ENCODE measurements at regions not wholly inside any gene's neighbourhood (a gene's known extent, or its start where the extent isn't known, plus 50 kb on each side); places are given as distances from the start of the nearest gene placed in this dataset.

DNA sequence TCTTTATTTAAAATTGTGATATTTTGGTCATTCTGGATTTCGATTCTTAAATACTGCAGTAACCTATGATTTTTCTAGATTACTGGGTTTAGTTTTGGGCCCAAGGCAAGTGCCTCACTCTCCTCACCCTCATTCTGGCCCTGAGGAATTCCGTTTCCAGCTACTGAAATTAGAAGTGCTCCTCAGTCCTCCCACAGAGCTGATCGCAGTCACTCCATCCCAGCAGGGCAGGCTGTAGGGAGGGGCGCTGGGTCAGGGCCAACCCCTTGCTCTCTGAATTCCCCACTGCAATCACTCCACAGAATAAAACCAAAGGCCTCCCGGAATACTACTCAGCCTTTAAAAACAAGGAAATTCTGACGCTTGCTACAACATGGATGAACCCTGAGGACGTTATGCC, 66.5 kb upstream of the DIO3 start:
- no peak for TF ChIP-seq POLR2AphosphoS5 (IDR thresholded peaks at IDR 0.05; ENCODE audit: low read depth, low read length)
- no peak for TF ChIP-seq SPI1 (IDR thresholded peaks at IDR 0.05; ENCODE audit: low read depth, low read length)
- no peak for TF ChIP-seq PAX5 (IDR thresholded peaks at IDR 0.05; ENCODE audit: insufficient read depth, low read length, severe bottlenecking)
- TF ChIP-seq POU2F2 (IDR thresholded peaks at IDR 0.05; ENCODE audit: low read depth, low read length), result no peak
- no peak for TF ChIP-seq POLR2A (IDR thresholded peaks at IDR 0.05; ENCODE audit: low read depth, low read length)
- TF ChIP-seq TAF1 (IDR thresholded peaks at IDR 0.05; ENCODE audit: low read depth, low read length), result no peak
- FAIRE-seq, result no peak

DNA sequence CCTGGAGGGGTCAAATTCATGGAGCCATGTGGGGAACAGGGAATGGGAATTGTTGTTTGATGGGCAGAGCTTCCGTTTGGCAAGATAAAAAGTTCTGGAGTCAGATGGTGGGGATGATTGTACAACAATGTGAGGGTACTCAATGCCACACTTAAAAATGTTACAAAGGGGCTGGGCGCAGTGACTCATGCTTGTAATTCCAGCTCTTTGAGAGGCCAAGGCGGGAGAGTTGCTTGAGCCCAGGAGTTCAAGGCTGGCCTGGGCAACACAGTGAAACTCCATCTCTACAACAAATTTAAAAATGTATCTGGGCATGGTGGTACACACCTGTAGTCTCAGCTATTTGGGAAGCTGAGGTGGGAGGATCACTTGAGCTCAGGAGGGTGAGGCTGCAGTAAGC, 66.0 kb upstream of the DIO3 start:
- DNase-seq (ENCODE audit: insufficient read length, low spot score) (no peak), FAIRE-seq (no peak)
- TF ChIP-seq SPI1 (IDR thresholded peaks at IDR 0.05; ENCODE audit: low read depth, low read length) (no peak), POLR2A (IDR thresholded peaks at IDR 0.05; ENCODE audit: low read depth, low read length) (no peak), POU2F2 (IDR thresholded peaks at IDR 0.05; ENCODE audit: low read depth, low read length) (no peak), TAF1 (IDR thresholded peaks at IDR 0.05; ENCODE audit: low read depth, low read length) (no peak), POLR2AphosphoS5 (IDR thresholded peaks at IDR 0.05; ENCODE audit: low read depth, low read length) (no peak), PAX5 (IDR thresholded peaks at IDR 0.05; ENCODE audit: insufficient read depth, low read length, severe bottlenecking) (no peak)

More for the DNA sequence above, 66.5 kb upstream of the DIO3 start:
- no peak for DNase-seq (ENCODE audit: insufficient read length, low spot score)

DNA sequence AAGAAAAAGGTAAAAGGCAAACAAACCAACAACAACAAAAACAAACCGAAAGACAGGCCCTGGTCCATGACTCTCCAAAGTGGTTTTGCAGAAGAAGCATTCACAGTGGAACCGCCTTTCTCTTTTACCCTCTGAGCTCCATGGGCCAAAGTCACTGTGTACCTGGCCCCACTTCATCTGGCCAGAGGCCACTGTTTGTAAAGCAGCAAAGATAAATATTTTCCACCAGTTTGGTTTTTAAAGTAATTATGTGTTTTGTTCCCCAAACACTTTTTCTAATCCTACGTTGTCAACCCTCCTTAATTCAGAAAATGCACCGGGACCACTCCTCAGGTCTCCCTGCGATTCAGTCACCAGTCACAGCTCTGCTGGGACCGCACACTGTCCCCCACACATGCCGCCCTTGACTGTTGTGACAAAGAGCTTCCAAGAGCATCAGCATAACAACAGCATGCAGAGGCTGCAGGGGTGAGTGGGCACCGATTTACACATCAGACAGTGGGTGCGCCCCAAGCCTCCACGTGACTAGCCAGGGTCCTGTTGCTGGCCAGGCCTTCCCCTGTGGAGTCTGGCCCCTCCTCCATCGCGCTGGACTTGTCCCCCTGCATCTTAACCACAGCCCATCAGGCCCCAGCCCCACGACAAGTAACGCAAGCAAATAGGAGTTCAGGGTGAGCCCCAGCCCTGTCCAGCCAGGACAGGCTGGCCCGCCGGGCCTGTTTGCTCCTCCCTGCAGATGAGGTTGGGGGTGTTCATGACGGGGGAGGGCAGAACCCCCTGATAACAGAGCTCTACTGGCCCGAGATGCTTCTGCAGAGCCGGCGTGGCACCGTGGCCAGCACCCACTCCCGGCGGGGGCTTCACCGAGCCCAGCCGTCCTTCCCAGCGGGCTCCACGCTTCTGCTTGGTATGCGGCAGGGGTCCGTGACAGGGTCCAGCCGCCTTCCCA, 65.2 kb upstream of the DIO3 start:
- DNase-seq (ENCODE audit: insufficient read length, low spot score), result no peak
- no peak for FAIRE-seq
- TF ChIP-seq POLR2AphosphoS5 (IDR thresholded peaks at IDR 0.05; ENCODE audit: low read depth, low read length) (no peak), POLR2A (IDR thresholded peaks at IDR 0.05; ENCODE audit: low read depth, low read length) (no peak), POU2F2 (IDR thresholded peaks at IDR 0.05; ENCODE audit: low read depth, low read length) (no peak), PAX5 (IDR thresholded peaks at IDR 0.05; ENCODE audit: insufficient read depth, low read length, severe bottlenecking) (no peak), SPI1 (IDR thresholded peaks at IDR 0.05; ENCODE audit: low read depth, low read length) (no peak), TAF1 (IDR thresholded peaks at IDR 0.05; ENCODE audit: low read depth, low read length) (no peak)

DNA sequence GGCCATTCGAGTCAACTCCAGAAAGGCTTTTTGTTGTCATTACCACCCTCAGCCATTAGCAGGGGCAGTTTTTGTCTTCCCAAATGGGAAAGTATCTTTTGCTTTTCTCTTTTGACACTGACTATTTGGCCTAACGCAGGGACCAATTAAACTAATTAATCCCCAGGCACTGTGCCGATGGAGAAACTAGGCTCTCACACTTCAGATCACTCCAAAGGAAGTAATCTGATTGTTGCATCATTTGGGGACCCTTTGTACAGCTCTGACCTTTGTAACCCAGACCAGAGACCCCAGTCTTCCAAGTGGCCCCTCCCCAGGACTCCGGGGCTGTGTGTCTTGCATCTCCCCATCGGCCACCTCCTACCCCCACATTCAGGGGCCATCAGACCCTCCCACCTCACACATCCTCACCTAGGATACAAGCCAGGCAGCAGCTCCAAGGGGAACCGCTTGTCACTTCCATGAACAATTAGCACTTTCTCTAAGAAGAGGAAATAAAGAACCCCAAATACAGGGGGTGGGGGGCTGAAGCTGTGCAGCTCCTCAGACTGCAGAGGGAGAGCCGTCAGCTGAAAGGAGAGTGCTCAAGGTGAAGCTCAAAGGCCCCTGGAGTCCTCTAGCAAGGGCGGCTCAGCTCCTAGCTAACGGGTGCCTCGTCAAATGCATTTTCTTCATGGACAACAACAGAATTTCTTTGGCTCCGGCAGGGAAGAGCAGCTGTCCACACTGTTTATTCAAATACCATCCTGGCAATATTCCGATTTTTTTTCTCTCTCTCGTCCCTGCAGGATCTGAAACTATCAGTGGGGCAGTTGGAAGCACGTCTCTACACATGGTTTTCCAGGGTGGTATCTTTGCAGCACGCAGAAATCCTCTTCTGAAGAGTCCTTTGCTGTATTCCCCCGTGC, 64.3 kb upstream of the DIO3 start:
- TF ChIP-seq SPI1 (IDR thresholded peaks at IDR 0.05; ENCODE audit: low read depth, low read length) (no peak), TAF1 (IDR thresholded peaks at IDR 0.05; ENCODE audit: low read depth, low read length) (no peak), POU2F2 (IDR thresholded peaks at IDR 0.05; ENCODE audit: low read depth, low read length) (no peak), POLR2A (IDR thresholded peaks at IDR 0.05; ENCODE audit: low read depth, low read length) (no peak), POLR2AphosphoS5 (IDR thresholded peaks at IDR 0.05; ENCODE audit: low read depth, low read length) (no peak), PAX5 (IDR thresholded peaks at IDR 0.05; ENCODE audit: insufficient read depth, low read length, severe bottlenecking) (no peak)
- DNase-seq (ENCODE audit: insufficient read length, low spot score) (no peak), FAIRE-seq (no peak)

GRCh38 chr14:101497684-101498525, 63.4 kb upstream of the DIO3 start:
- FAIRE-seq (no peak), DNase-seq (ENCODE audit: insufficient read length, low spot score) (no peak)
- TF ChIP-seq POU2F2 (IDR thresholded peaks at IDR 0.05; ENCODE audit: low read depth, low read length) (no peak), PAX5 (IDR thresholded peaks at IDR 0.05; ENCODE audit: insufficient read depth, low read length, severe bottlenecking) (no peak), SPI1 (IDR thresholded peaks at IDR 0.05; ENCODE audit: low read depth, low read length) (no peak), TAF1 (IDR thresholded peaks at IDR 0.05; ENCODE audit: low read depth, low read length) (no peak)

DNA sequence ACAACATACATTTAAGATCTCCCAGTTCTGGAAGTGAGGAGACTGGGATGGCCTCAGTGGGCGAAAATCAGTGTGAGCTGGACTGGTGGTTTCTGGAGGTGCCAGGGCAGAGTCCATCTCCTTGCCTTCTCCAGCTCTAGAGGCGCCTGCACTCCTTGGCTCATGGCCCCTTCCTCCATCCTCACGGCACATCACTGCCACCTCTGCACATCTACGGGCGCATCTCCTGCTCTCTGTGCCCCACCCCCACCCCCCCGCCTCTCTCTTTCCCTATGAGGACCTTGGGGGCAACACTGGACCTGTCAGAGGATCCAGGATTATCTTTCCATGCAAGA, 62.8 kb upstream of the DIO3 start:
- TF ChIP-seq POLR2A (IDR thresholded peaks at IDR 0.05; ENCODE audit: low read depth, low read length) (no peak), POLR2AphosphoS5 (IDR thresholded peaks at IDR 0.05; ENCODE audit: low read depth, low read length) (no peak), POU2F2 (IDR thresholded peaks at IDR 0.05; ENCODE audit: low read depth, low read length) (no peak), TAF1 (IDR thresholded peaks at IDR 0.05; ENCODE audit: low read depth, low read length) (no peak), PAX5 (IDR thresholded peaks at IDR 0.05; ENCODE audit: insufficient read depth, low read length, severe bottlenecking) (no peak), SPI1 (IDR thresholded peaks at IDR 0.05; ENCODE audit: low read depth, low read length) (no peak)
- FAIRE-seq, result no peak

GRCh38 chr14:101499080-101499479, 62.2 kb upstream of the DIO3 start:
- DNase-seq (ENCODE audit: insufficient read length, low spot score) (no peak), FAIRE-seq (no peak)
- TF ChIP-seq POLR2A (IDR thresholded peaks at IDR 0.05; ENCODE audit: low read depth, low read length) (no peak), TAF1 (IDR thresholded peaks at IDR 0.05; ENCODE audit: low read depth, low read length) (no peak), SPI1 (IDR thresholded peaks at IDR 0.05; ENCODE audit: low read depth, low read length) (no peak), POLR2AphosphoS5 (IDR thresholded peaks at IDR 0.05; ENCODE audit: low read depth, low read length) (no peak), PAX5 (IDR thresholded peaks at IDR 0.05; ENCODE audit: insufficient read depth, low read length, severe bottlenecking) (no peak), POU2F2 (IDR thresholded peaks at IDR 0.05; ENCODE audit: low read depth, low read length) (no peak)

More for the DNA sequence above, 62.8 kb upstream of the DIO3 start:
- no peak for DNase-seq (ENCODE audit: insufficient read length, low spot score)

DNA sequence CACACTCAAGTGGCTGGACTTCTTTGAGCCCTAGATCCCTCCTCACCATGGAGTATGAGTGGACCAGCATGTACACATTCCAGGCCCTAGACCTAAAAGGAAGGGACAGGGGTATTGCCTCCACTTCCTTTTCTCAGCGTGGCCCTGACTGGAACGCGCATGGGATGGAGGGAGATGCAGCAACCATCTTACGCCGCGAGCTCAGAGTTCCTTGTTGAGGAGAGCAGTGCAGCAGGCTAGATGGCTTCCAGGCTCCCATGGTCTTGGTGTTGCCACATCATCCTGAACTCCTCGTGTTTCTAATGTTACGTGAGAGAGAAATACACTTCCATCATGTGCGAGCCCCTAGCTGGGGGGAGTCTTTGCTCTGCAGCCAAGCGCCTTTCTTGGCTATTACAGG, 61.8 kb upstream of the DIO3 start:
- TF ChIP-seq PAX5 (IDR thresholded peaks at IDR 0.05; ENCODE audit: insufficient read depth, low read length, severe bottlenecking) (no peak), POLR2AphosphoS5 (IDR thresholded peaks at IDR 0.05; ENCODE audit: low read depth, low read length) (no peak), SPI1 (IDR thresholded peaks at IDR 0.05; ENCODE audit: low read depth, low read length) (no peak), POLR2A (IDR thresholded peaks at IDR 0.05; ENCODE audit: low read depth, low read length) (no peak), TAF1 (IDR thresholded peaks at IDR 0.05; ENCODE audit: low read depth, low read length) (no peak), POU2F2 (IDR thresholded peaks at IDR 0.05; ENCODE audit: low read depth, low read length) (no peak)
- DNase-seq (ENCODE audit: insufficient read length, low spot score) (no peak), FAIRE-seq (no peak)
